Ascending aorta (tissue), 2 donors: ENCODE measurements at regions not wholly inside any gene's neighbourhood (a gene's known extent, or its start where the extent isn't known, plus 50 kb on each side); places are given as distances from the start of the nearest gene placed in this dataset.

Source experiments
- DNase-seq, 2 donors: peaks; one replicate each; pipeline ENCODE4 v3.0.0-alpha.2; 2019; ENCODE audit warnings: low spot score in 2 of 2
- H3K27ac ChIP-seq, 2 donors: fragments of 200-600 bp; sonication (generic); one replicate each; pipeline ENCODE4 v1.5.1; 2016 to 2017; ENCODE audit warnings: mild to moderate bottlenecking in 1 of 2
- H3K27me3 ChIP-seq: fragments of 200-600 bp; sonication (generic); one replicate; pipeline ENCODE4 v1.5.1; 2017
- H3K36me3 ChIP-seq, 2 donors: fragments of 200-600 bp; sonication (generic); one replicate each; pipeline ENCODE4 v1.5.1; 2016
- H3K4me1 ChIP-seq, 2 donors: fragments of 200-600 bp; sonication (generic); one replicate each; pipeline ENCODE4 v1.5.1; 2016 to 2017; ENCODE audit warnings: mild to moderate bottlenecking in 1 of 2
- H3K4me3 ChIP-seq, 2 donors: fragments of 200-600 bp; sonication (generic); one replicate each; pipeline ENCODE4 v1.5.1; 2016 to 2017; ENCODE audit warnings: mild to moderate bottlenecking in 1 of 2
- H3K9me3 ChIP-seq, 2 donors: fragments of 200-600 bp; sonication (generic); one replicate each; pipeline ENCODE4 v1.5.1; 2016
- CTCF ChIP-seq, 3 experiments: fragments of 200-600 bp in 2 of 3; fragments of 450-650 bp in 1 of 3; sonication (generic) in 2 of 3; IDR thresholded peaks; one replicate each; pipeline ENCODE4 v1.5.1; 2016 to 2019; ENCODE audit warnings: antibody characterized with exemption in 3 of 3, mild to moderate bottlenecking in 1 of 3, moderate library complexity in 1 of 3
- intact Hi-C: fragments of 100-400 bp; cut with DNase I; formaldehyde crosslinking; loops from one replicate; pipeline ENCODE4 v1.15.1; 2023

DNA sequence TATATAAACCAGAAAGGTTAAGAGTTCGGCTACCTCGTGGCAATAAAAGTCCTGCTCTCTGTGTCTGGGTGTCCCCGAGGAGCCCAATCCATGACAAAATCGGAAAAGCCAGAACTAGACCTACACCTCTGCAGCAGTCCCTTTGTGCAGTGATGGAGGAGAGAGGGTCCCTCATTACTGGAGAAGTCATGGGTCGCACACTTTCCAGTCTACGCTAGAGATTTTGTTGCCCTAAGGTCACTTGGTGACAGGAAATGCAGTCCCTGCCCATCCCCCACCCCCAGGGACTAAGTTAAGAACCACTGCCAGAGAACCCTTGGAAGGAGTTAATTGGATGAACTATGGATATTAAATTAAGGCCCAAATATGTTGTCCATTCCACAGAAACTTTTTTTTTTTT lies 104.4 kb upstream of the ATF7IP start:
- no peaks in the 10 kb centered on the region for H3K36me3 ChIP-seq
- no peaks in the 10 kb centered on the region for H3K27me3 ChIP-seq
- peaks cover 6 to 12% of the 10 kb centered on the region in 2 donors for H3K9me3 ChIP-seq
- H3K4me3 ChIP-seq, result peak overlapping the region in 1 of 2 donors; percentile 52
- peaks cover 13 to 34% of the 10 kb centered on the region in 2 donors for H3K4me1 ChIP-seq
- no peak for DNase-seq
- no peak for TF ChIP-seq CTCF (IDR thresholded peaks at IDR 0.05)
- intact Hi-C loops, result no loop called here
- H3K27ac ChIP-seq, result peak overlapping the region; percentile 74 to 85

- H3K4me1 ChIP-seq, result peaks cover 12 to 29% of the 10 kb centered on the region in 2 donors
These were observed 103.6 kb upstream of the ATF7IP start for GRCh38 chr12:14261861-14262260.

GRCh38 chr12:14262771-14263511 lies 102.5 kb upstream of the ATF7IP start:
- Histone ChIP-seq H3K36me3 (no peaks in the 10 kb centered on the region), H3K27me3 (no peaks in the 10 kb centered on the region), H3K4me1 (peaks cover 7 to 20% of the 10 kb centered on the region in 2 donors), H3K9me3 (peaks cover 6 to 12% of the 10 kb centered on the region in 2 donors), H3K27ac (peak overlapping the region in 1 of 2 donors; percentile 85), H3K4me3 (no peak overlapping the region)
- intact Hi-C loops, result no loop called here
- no peak for DNase-seq
- TF ChIP-seq CTCF (IDR thresholded peaks at IDR 0.05), result no peak

More at GRCh38 chr12:14261861-14262260, 103.6 kb upstream of the ATF7IP start:
- no peak for DNase-seq
- H3K4me3 ChIP-seq, result no peak overlapping the region
- no peak for TF ChIP-seq CTCF (IDR thresholded peaks at IDR 0.05)
- H3K36me3 ChIP-seq, result no peaks in the 10 kb centered on the region
- H3K9me3 ChIP-seq, result peaks cover 6 to 12% of the 10 kb centered on the region in 2 donors
- intact Hi-C loops, result no loop called here
- no peaks in the 10 kb centered on the region for H3K27me3 ChIP-seq
- peak overlapping the region; percentile 52 to 85 for H3K27ac ChIP-seq

DNA sequence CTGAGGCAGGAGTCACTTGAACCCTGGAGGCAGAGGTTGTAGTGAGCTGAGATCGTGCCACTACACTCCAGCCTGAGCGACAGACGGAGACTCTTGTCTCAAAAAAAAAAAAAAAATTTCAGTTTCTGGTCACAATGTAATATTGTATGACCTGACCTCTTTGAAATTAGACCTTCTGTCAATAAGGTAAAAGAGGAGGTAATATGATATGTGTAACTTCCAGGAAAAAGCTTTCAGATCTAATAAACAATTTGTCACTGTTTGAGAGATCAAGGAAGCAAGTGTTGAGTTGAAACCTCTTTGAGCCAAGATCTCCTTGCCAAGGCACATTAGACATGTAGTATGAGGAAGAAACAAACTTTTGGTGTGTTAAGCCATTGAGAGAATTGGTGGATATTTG lies 101.7 kb upstream of the ATF7IP start:
- Histone ChIP-seq H3K4me1 (peaks cover 7 to 13% of the 10 kb centered on the region in 2 donors), H3K4me3 (no peak overlapping the region), H3K9me3 (peaks cover 6 to 12% of the 10 kb centered on the region in 2 donors), H3K27me3 (no peaks in the 10 kb centered on the region), H3K27ac (no peak overlapping the region), H3K36me3 (no peaks in the 10 kb centered on the region)
- intact Hi-C loops, result no loop called here
- no peak for TF ChIP-seq CTCF (IDR thresholded peaks at IDR 0.05)
- DNase-seq, result no peak

- DNase-seq, result no peak
- no peak overlapping the region for H3K4me3 ChIP-seq
- no peak for TF ChIP-seq CTCF (IDR thresholded peaks at IDR 0.05)
- peaks cover 7 to 13% of the 10 kb centered on the region in 2 donors for H3K4me1 ChIP-seq
- no peaks in the 10 kb centered on the region for H3K27me3 ChIP-seq
- H3K36me3 ChIP-seq, result no peaks in the 10 kb centered on the region
- H3K9me3 ChIP-seq, result peaks cover 6 to 12% of the 10 kb centered on the region in 2 donors
- intact Hi-C loops, result no loop called here
- H3K27ac ChIP-seq, result no peak overlapping the region
These were observed 101.2 kb upstream of the ATF7IP start for GRCh38 chr12:14264316-14264715.
